Stimulated activated CD8-positive, alpha-beta memory T cell treated with anti-CD3 and anti-CD28 coated beads, Interleukin-7, amount 100 ng/mL, for 24 hours (primary cell): ENCODE measurements at regions not wholly inside any gene's neighbourhood (a gene's known extent, or its start where the extent isn't known, plus 50 kb on each side); places are given as distances from the start of the nearest gene placed in this dataset.
"Not testable (repeated sequence)": the region's sequence is repeated elsewhere in the genome, so short reads cannot be mapped to it uniquely, and the experiment has no call there.

Experiments
- DNase-seq: peaks from one replicate; pipeline ENCODE4 v3.0.0-alpha.2; 2020; ENCODE audit warnings: low read depth

DNA sequence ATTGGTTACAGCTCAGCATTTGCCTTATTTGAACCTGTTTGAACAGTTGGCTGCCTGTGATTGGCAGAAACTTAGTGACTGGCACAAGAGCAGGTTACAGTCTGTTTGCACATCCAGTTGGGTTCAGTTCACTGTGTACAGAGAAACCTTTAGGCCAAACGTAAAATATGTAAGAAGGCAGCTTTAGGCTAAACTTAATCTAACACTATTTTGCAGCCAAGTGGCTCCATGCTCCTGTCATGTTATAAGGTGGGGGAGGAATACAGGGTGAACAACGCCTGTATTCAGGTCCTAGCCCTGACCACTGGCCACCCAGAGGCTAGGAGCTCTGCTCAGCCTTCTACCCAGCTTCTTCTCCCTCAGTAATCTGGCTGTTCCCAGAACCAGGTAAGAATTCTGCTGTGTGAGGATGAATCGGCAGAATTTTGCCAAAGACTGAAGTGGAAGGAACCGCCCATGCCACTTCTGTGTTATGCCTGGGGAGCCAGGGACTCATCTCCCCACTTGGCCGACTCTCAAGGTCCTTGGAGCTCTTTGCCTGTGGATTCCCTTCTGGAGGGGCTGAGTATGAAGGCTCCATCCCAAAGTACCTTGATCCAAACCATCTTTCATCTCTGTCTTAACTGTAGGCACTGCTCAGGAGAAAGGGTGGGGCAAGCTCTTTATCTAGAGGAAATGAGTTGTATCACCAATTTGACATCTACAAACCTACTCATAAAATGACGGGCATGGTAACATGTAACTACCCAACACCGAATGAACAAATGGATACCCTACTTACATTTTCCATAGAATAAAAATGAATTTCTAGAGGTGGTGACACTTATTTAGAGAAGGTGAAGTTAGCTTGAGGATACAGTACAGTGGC, 164.4 kb upstream of the NAMPT start:
- DNase-seq, result no peak

DNA sequence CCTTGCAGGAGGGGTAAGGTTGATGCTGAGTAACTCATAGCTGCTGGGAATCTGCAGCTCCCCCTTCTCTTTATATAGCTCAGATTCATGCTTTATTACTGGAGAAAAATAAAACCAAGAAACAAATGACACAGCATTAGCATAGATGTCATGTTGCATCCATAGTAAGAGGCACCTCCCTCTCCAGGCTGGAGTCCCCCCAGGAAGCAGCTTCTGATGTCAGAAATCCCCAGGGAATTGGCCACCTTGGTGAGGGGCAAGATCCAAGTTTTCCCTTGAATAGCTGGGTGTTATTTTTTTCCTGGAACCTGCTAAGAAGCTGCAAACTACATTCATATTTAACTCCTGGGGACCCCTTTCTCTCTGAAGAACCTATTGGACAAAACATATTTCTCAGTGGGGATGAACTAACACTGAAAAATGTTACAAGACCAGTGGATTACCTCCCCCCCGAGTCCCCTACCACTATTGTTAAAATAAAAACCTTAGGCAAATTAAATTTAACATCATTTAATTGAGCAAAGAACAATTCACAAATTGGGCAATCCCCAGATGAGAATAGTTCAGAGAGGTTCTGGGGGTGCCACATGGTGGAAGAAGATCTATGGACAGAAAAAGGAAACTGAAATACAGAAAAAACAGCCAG, 163.7 kb upstream of the NAMPT start:
- DNase-seq, result no peak

DNA sequence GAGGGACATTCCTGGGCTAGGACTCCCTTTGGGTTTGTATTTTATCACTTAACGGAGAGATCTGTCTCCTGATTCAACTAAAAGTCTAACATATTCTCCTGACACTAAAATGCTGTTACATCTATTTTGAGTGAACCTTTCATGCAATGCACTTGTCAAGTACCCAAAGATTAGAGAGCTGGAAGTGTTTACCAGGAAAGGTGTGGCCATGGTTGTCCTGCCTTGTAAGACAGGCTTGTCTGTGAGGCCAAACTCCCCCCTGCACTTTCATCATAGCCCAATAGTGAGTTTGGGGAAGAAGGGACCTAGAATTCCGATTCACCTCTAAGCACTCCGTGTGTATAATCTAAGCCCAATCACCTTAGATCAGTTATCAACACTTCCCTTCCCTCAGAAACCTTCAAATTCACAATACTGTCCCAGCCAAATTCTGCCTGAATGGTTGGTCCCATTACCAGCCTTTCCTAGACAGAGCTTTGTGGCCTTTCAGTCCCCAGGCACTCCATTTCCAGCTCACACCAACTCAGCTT, 162.6 kb upstream of the NAMPT start:
- no peak for DNase-seq

DNA sequence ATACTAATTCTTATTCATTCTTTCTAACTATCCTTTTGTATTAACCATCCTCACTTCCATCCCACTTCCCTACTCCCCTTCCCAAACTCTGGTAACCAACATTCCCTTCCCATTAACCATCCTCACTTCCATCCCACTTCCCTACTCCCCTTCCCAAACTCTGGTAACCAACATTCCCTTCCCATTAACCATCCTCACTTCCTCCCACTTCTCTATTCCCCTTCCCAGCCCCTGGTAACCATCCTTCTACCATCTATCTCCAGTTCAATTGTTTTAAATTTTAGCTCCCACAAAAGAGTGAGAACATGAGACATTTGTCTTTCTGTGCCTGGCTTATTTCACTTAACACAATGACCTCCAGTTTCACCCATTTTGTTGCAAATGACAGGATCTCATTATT, 160.6 kb upstream of the NAMPT start:
- DNase-seq, result not testable (repeated sequence)

DNA sequence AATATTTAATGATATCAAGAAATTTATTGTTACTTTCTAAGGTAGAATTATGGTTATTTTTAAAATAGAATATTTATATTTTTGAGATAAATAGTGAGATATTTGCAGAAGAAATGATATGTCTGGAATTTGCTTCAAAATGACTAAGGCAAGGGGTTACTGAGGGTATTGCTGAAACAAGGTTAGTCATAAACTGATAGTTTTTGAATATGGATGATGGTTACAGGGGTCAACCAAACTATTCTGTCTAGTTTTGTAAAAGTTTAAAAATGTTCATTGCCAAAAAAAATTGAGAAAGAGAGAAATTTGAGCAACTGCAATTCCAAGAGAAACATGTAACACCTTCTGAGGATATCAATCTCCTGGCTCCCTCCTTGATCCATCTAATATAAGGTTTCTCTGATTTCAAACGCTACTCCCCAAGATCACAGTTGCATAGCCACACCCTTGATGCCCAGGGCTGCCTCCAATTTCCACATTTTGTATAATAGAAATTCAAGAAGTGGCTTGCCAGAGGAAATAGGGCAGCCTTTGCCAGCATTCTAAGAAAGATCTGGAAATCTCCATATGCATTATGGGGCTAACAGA, 159.4 kb upstream of the NAMPT start:
- no peak for DNase-seq

DNA sequence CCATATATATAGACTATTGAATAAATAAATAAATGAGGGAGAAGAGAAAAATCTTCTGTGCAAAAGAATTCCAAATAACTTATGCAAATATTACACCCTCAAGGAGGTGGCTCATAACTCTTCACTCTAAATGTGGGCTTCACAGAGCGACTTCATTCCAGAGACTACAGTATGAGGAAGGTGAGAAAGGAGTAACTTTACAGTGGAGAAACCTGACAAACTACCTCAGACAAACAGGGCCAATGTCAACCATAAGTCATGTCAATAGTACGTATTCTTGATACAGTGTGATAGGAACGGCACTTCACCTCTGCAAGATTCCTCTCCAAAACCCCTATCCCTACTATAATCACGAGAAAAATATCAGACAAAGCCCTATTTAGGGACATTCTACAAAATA, 158.4 kb upstream of the NAMPT start:
- DNase-seq, result no peak

DNA sequence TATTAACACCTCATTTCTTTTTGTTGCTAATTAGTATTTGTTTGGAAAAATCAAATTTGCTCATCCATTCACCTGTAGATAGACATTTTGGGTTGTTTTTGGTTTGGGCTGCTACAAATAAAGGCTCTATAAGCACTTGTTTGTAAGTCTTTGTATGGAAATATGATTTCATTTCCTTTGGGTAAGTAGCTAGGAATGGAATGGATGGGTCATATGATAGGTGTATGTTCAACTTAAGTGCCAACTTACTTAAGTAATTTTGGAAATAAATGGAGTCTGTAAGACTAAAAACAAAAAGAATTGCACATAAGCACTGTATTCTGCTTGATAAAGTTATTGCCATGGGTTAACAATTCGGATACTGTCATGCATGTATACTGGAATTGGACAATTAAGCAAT, 157.7 kb upstream of the NAMPT start:
- DNase-seq, result no peak

DNA sequence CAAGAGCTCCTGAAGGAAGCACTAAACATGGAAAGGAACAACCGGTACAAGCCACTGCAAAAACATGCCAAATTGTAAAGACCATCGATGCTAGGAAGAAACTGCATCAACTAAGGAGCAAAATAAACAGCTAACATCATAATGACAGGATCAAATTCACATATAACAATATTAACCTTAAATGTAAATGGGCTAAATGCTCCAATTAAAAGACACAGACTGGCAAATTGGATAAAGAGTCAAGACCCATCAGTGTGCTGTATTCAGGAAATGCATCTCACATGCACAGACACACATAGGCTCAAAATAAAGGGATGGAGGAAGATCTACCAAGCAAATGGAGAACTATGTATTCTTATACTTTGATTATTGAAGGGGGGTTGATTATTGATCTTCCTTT, 156.6 kb upstream of the NAMPT start:
- not testable (repeated sequence) for DNase-seq

DNA sequence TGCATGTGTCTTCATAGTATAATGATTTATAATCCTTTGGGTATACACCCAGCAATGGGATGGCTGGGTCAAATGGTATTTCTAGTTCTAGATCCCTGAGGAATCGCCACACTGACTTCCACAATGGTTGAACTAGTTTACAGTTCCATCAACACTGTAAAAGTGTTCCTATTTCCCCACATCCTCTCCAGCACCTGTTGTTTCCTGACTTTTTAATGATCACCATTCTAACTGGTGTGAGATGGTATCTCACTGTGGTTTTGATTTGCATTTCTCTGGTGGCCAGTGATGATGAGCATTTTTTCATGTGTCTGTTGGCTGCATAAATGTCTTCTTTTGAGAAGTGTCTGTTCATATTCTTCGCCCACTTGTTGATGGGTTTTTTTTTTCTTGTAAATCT, 152.2 kb upstream of the NAMPT start:
- not testable (repeated sequence) for DNase-seq

DNA sequence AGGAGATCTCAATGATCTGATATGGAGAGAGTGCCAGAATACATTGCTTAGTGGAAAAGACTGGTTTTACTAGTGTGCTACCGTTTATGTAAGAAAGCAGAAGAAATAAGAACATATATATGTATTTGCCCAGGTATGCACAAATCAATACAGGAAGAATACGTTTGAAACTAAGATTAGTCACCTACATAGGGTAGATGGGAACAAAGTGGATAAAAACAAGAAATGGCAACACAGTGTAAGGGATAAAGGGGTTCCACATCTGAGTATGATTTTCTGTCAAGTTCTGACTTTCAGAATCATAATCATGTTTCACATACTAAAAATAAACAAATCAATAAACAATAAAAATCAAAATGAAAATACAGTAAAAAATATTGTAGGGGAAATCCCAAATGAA, 148.6 kb upstream of the NAMPT start:
- no peak for DNase-seq

DNA sequence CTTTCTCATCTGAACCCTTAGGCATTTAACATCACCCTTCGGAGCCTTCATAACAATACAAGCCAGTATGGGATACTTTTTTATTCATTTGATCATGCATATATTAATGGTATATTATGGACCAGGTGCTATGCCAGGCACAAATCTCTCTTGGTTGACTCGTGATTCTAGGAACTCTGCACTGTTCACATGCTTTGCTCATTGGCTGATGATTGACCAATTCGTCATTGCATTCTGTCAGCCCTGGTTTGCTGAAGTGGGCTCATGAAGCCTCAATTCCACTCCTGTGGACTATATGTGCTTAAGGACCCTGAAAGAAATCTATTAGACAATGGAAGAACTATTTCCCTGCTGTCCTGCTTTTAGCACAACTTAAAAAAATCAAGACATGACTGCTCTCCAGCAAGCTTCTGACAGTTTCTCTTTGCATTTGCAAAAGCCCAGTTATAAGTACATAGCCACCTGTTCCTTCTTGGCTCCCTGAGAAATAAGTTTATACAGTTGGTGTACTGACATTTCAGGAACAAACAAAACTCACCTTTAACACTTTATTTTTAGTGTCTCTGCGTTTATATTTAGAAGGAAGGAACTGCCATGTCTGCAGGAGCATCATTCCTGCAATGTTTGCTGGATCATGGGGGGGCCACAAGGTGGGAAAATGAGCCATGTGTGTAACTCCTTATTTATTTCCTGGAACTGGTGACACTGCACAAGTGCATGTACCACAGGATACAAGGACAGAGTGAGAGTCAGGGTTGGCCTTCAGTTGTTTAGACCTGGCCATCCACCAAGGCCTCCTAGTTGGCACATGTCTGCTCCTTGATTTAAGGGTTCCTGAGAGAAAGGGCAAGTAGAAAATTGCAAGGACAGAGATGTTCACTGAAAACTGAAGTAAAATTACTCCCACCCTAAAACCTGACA, 146.0 kb upstream of the NAMPT start:
- DNase-seq, result no peak

DNA sequence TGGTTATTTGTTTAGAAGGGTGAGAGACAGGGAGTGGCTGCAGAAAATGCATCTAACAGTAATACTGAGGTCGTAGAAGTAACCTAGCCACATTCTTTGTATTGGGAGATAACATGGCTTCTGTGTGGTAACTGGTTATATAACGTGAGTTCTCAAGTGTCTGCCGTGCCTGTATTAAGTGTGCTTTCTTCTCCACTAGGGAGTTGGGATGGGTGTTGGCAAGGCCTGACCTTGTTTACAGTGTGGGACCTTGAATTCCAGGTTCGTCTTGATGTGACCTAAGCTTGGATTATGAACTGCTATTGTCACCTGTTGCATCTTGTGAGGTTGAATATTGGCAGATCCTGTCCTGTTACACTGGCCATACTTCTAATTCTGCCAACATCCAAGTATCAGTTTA, 145.3 kb upstream of the NAMPT start:
- no peak for DNase-seq

DNA sequence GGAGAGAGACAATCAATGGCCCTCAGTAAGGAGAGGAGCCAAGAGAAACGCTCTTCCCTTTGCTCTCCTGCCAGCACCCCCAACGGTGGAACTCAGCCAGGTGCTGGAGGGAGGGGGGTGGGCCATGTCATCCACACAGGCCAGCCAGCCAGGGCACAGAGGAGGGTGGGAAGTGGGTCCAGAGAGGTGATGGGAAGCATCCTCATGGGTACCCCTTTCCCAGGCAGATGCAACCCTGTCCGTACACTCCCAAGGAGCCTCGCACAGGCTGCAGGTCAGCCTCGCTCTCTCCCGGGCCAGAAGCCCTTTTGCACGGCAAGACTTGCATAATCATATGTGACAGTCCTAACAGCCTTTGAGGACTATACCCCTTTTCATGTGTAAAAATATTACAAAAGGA, 142.0 kb upstream of the NAMPT start:
- no peak for DNase-seq

DNA sequence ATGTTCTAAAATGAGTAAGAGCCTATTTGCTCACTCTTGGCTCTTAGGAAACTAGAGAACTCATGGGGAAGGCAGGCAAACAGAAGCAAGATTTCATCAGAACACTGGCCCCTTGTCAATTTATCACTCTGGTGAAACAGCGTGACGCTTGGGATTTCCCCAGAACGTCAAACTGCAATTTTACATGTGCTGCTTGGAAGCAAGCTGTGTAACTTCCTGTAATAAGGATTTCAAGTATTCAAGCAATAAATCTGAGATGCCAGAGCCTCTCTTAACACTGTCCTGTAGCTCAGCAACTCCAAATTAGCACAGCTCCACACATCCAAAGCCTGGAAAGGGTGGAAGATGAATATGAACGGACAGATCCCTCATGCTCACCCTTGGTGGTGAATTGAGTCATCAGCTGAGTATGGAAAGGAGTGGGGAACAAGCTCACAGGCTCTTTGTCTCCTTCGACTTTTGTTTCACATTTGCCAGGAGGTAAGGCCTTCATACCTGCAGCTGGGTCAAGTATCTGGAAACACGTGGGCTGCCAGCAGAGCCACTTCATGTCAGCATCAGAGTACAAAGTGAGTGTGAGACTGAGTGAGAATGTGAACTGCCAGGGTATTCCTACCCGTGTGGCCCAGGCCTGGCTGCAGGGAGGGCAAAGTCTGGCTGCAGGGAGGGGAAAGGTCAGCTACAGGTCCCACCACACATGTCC, 140.4 kb upstream of the NAMPT start:
- peak; percentile 45 for DNase-seq

DNA sequence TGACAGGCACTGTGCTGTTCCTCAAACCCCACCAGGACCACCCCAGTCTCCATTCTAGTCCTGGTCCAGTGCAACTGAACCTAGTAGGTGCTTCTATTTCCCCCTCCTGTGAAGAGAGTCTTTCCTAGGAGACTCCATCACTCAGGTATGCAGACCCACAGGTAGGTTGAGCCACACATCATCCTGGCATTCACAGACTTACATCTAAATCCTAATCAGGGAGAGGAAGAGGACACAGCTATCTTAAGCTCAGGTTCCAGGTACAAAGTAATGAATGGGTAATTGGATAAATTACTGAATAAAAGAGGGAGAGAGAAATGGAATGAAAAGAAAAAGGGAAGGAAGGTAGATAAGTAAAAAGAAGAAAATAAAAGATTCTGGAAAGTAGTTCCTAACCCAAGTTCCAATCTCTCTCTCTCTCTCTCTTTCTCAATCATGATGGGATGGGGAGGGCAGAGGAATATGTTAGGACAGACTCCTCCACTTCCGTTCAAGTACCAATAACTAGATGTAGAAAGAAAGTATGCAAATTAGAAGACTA, 139.8 kb upstream of the NAMPT start:
- DNase-seq, result no peak

DNA sequence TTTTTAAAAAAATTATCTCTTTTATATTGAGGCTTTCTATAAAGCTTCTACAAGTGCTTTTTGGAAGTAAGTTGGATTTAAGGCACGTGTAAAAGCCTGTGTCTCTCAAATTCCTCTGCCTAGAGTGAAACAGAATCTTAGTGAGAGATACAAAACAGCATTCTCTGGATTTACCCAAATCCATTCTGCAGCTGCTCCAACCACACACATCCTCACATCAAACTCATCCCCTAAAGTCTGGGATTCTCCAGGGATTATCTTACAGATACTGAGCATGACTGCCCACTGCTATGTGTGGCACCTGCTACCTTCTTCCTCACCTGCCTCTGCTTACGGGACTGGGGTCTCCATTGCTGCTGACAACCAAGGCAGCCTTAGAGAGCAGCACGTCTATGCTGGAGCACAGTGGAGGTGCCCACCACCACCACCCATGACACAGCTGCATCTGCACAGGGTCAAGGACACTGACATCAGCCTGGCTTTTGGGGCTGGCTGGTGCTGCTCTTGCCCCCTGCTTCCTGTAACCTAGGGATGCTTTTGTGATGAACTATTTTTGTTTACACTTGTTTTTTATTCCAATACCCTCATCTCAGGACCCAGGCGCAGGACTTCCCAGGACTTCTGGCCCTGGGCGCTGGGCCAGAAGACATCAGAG, 139.2 kb upstream of the NAMPT start:
- no peak for DNase-seq

DNA sequence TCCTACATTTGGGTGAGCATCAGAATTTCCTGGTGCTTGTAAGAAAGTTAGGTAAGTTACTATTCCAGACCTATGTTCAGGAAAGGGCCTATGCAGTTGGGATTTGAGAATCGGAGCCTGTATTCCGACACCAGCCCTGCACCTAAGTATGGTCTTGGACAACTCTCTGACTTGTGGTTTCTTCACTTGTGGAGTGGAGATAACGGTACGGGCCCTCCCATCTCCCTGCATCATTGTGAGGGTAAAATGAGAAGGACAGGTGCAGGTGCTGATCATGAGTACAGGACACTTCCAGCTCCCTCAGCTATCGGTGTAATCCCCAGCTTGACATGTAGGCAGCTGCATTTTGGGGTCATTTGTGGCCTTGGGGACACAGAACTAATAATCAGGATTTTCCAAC, 138.3 kb upstream of the NAMPT start:
- DNase-seq, result no peak

DNA sequence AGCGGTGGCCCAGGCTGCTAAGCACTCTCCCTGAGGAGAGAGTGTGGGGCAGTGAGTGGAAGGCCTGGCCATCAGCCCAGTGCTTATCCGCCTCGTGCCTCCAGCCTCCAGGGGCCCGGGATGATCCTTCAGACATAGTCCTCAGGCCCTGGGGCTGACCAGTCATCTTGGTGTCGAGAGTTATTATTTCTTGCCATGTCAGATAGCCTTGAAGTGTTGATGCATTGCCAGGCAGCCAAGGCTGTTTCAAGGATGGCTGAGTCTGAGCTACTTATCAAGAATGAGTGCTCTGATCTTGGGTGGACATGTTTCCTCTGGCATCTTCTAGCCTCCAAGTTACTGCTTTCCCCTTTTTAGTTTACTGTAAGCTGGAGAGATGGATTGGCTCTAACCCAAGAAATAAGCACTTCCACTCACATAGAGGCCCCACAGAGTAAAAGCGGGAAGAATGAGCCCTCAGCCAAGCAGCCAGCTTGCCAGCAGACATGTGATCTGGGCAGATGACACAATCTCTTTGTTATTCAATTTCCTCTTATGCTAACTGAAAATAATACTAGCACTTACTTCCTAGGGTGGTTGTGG, 136.5 kb upstream of the NAMPT start:
- DNase-seq, result no peak

DNA sequence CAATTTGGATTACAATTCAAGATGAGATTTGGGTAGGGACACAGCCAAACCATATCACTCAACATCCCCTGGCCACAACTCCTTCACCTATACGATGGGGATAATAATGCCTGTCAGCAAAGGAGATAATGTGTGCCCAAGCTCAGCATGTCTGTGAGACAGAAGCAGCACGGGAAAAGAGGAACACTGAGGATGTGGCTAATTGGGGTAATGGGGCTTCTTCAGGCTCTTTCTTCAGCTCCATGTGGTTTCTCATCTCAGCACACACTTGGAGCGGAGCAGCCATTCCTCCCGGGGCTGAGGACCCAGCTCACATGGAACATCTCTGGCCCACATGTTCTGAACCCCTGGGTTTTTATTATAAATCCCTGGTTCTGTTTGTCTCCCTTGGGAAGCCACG, 136.0 kb upstream of the NAMPT start:
- DNase-seq, result no peak

DNA sequence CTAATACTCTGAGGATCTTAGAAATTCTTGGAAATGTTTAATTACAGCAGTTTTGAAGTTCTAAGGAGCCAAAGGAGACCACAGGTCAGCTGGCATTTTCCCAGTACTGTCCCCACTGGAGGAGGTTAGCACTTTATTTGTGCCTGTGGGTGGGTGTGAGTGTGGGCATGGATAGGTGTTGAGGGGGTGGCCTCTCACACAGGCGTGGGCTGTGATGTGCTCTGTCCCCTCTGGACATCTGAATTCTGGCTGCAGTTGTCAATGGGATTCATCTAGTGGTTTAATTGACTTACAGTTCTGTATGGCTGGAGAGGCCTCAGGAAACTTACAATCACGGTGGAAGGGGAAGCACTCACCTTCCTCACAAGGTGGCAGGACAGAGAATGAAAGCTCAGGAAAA, 135.4 kb upstream of the NAMPT start:
- no peak for DNase-seq
